ENCODE measurements at regions not wholly inside any gene's neighbourhood (a gene's known extent, or its start where the extent isn't known, plus 50 kb on each side); places are given as distances from the start of the nearest gene placed in this dataset.

- no peaks in the 10 kb centered on the region for H4K20me1 ChIP-seq (ENCODE audit: insufficient read depth, low read length)
- H3K4me3 ChIP-seq (ENCODE audit: insufficient read depth, low read depth, low read length), result no peak overlapping the region
- H3K4me2 ChIP-seq (ENCODE audit: low read length), result no peak overlapping the region
- Mint-ChIP-seq H3K9me3 (ENCODE audit: unreplicated experiment) (peaks cover 4% of the 10 kb centered on the region), H3K4me3 (ENCODE audit: unreplicated experiment) (no peak overlapping the region), H3K4me1 (ENCODE audit: low read depth, unreplicated experiment) (peaks cover 5% of the 10 kb centered on the region), H3K27ac (ENCODE audit: unreplicated experiment) (no peak overlapping the region), H3K36me3 (ENCODE audit: low read depth, unreplicated experiment) (no peaks in the 10 kb centered on the region), H3K27me3 (ENCODE audit: low read depth, unreplicated experiment) (peaks cover 70% of the 10 kb centered on the region)
- no peaks in the 10 kb centered on the region for H3K36me3 ChIP-seq (ENCODE audit: insufficient read depth, low read length)
- no peaks in the 10 kb centered on the region for H3K79me2 ChIP-seq (ENCODE audit: insufficient read depth, low read length)
- FAIRE-seq (no peak), DNase-seq (ENCODE audit: low read depth) (no peak)
- no peak overlapping the region for H2AFZ ChIP-seq (ENCODE audit: low read depth, low read length)
- TF ChIP-seq CTCF (IDR thresholded peaks at IDR 0.05; ENCODE audit: insufficient read depth, low read depth, low read length), result no peak
- TF ChIP-seq EZH2 (IDR thresholded peaks at IDR 0.05; ENCODE audit: insufficient read depth, low read length), result no peak
- no peaks in the 10 kb centered on the region for H3K4me1 ChIP-seq (ENCODE audit: insufficient read depth, low read length)
- no peak overlapping the region for H3K27ac ChIP-seq (ENCODE audit: low read depth, low read length)
- H3K9me3 ChIP-seq (ENCODE audit: insufficient read depth, low read depth, low read length), result no peaks in the 10 kb centered on the region
- peaks cover 56% of the 10 kb centered on the region for H3K27me3 ChIP-seq (ENCODE audit: insufficient read depth, low read length)
- no peak overlapping the region for H3K9ac ChIP-seq (ENCODE audit: low read length)
These were observed 92.9 kb downstream of the IRF8 start for GRCh38 chr16:85991856-85992255.

- no peaks in the 10 kb centered on the region for H3K4me1 ChIP-seq (ENCODE audit: insufficient read depth, low read length)
- DNase-seq (ENCODE audit: low read depth), result peak; percentile 8
- TF ChIP-seq EZH2 (IDR thresholded peaks at IDR 0.05; ENCODE audit: insufficient read depth, low read length) (no peak), CTCF (IDR thresholded peaks at IDR 0.05; ENCODE audit: insufficient read depth, low read depth, low read length) (no peak)
- peaks cover 53% of the 10 kb centered on the region for H3K27me3 ChIP-seq (ENCODE audit: insufficient read depth, low read length)
- Mint-ChIP-seq H3K36me3 (ENCODE audit: low read depth, unreplicated experiment) (no peaks in the 10 kb centered on the region), H3K9me3 (ENCODE audit: unreplicated experiment) (peaks cover 4% of the 10 kb centered on the region), H3K27me3 (ENCODE audit: low read depth, unreplicated experiment) (peaks cover 68% of the 10 kb centered on the region), H3K27ac (ENCODE audit: unreplicated experiment) (no peak overlapping the region), H3K4me3 (ENCODE audit: unreplicated experiment) (no peak overlapping the region), H3K4me1 (ENCODE audit: low read depth, unreplicated experiment) (peaks cover 5% of the 10 kb centered on the region)
- FAIRE-seq, result no peak
- H3K9me3 ChIP-seq (ENCODE audit: insufficient read depth, low read depth, low read length), result no peaks in the 10 kb centered on the region
- no peaks in the 10 kb centered on the region for H3K36me3 ChIP-seq (ENCODE audit: insufficient read depth, low read length)
- no peak overlapping the region for H3K9ac ChIP-seq (ENCODE audit: low read length)
- no peak overlapping the region for H3K27ac ChIP-seq (ENCODE audit: low read depth, low read length)
- H3K79me2 ChIP-seq (ENCODE audit: insufficient read depth, low read length), result no peaks in the 10 kb centered on the region
- H2AFZ ChIP-seq (ENCODE audit: low read depth, low read length), result no peak overlapping the region
- H3K4me2 ChIP-seq (ENCODE audit: low read length), result no peak overlapping the region
- no peaks in the 10 kb centered on the region for H4K20me1 ChIP-seq (ENCODE audit: insufficient read depth, low read length)
- no peak overlapping the region for H3K4me3 ChIP-seq (ENCODE audit: insufficient read depth, low read depth, low read length)
These were observed 93.4 kb downstream of the IRF8 start for GRCh38 chr16:85992359-85992758.

- Histone ChIP-seq H3K9ac (ENCODE audit: low read length) (no peak overlapping the region), H3K9me3 (ENCODE audit: insufficient read depth, low read depth, low read length) (no peaks in the 10 kb centered on the region), H3K36me3 (ENCODE audit: insufficient read depth, low read length) (no peaks in the 10 kb centered on the region), H3K79me2 (ENCODE audit: insufficient read depth, low read length) (no peaks in the 10 kb centered on the region), H3K27me3 (ENCODE audit: insufficient read depth, low read length) (peaks cover 52% of the 10 kb centered on the region), H2AFZ (ENCODE audit: low read depth, low read length) (no peak overlapping the region), H4K20me1 (ENCODE audit: insufficient read depth, low read length) (no peaks in the 10 kb centered on the region), H3K27ac (ENCODE audit: low read depth, low read length) (no peak overlapping the region), H3K4me1 (ENCODE audit: insufficient read depth, low read length) (no peaks in the 10 kb centered on the region), H3K4me2 (ENCODE audit: low read length) (no peak overlapping the region), H3K4me3 (ENCODE audit: insufficient read depth, low read depth, low read length) (no peak overlapping the region)
- peaks cover 5% of the 10 kb centered on the region for H3K4me1 Mint-ChIP-seq (ENCODE audit: low read depth, unreplicated experiment)
- TF ChIP-seq CTCF (IDR thresholded peaks at IDR 0.05; ENCODE audit: insufficient read depth, low read depth, low read length) (no peak), EZH2 (IDR thresholded peaks at IDR 0.05; ENCODE audit: insufficient read depth, low read length) (no peak)
- FAIRE-seq (no peak), DNase-seq (ENCODE audit: low read depth) (no peak)
- H3K4me3 Mint-ChIP-seq (ENCODE audit: unreplicated experiment), result no peak overlapping the region
- H3K27me3 Mint-ChIP-seq (ENCODE audit: low read depth, unreplicated experiment), result peaks cover 67% of the 10 kb centered on the region
- no peak overlapping the region for H3K27ac Mint-ChIP-seq (ENCODE audit: unreplicated experiment)
- no peaks in the 10 kb centered on the region for H3K36me3 Mint-ChIP-seq (ENCODE audit: low read depth, unreplicated experiment)
- H3K9me3 Mint-ChIP-seq (ENCODE audit: unreplicated experiment), result peaks cover 4% of the 10 kb centered on the region
These were observed 93.8 kb downstream of the IRF8 start for GRCh38 chr16:85992779-85993178.

All from astrocyte (in vitro differentiated cells and primary cell).